ENCODE measurements at regions not wholly inside any gene's neighbourhood (a gene's known extent, or its start where the extent isn't known, plus 50 kb on each side); places are given as distances from the start of the nearest gene placed in this dataset.

DNA sequence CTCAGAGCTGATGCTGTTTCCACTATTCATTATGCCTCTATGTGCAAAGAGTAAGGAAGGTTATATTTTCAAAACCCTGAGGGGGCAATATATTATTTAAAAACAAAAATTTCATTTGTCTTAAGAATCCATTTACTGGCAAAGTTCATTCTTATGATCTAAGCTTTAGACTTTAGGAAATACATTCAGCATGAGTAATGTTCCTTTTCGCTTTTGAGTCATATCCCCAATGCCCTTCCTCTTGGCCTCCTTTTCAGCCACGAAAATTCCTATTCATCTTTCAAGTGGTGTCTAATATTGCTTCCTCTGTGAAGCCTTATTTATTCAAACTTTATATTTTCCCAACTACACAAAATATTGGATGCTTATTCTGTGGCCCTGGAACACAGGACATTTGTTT, 1317.0 kb downstream of the PCDH9 start:
- TF ChIP-seq EP300 (IDR thresholded peaks at IDR 0.05) (peak in 1 of 2 donors; percentile 47), POLR2A (IDR thresholded peaks at IDR 0.05) (no peak)
- TF ChIP-seq, protein P1, sequence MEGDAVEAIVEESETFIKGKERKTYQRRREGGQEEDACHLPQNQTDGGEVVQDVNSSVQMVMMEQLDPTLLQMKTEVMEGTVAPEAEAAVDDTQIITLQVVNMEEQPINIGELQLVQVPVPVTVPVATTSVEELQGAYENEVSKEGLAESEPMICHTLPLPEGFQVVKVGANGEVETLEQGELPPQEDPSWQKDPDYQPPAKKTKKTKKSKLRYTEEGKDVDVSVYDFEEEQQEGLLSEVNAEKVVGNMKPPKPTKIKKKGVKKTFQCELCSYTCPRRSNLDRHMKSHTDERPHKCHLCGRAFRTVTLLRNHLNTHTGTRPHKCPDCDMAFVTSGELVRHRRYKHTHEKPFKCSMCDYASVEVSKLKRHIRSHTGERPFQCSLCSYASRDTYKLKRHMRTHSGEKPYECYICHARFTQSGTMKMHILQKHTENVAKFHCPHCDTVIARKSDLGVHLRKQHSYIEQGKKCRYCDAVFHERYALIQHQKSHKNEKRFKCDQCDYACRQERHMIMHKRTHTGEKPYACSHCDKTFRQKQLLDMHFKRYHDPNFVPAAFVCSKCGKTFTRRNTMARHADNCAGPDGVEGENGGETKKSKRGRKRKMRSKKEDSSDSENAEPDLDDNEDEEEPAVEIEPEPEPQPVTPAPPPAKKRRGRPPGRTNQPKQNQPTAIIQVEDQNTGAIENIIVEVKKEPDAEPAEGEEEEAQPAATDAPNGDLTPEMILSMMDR (IDR thresholded peaks at IDR 0.05) = no peak
